HG03159 (cell line): ENCODE measurements at regions not wholly inside any gene's neighbourhood (a gene's known extent, or its start where the extent isn't known, plus 50 kb on each side); places are given as distances from the start of the nearest gene placed in this dataset.
A peak's percentile ranks its signal among the peaks of the same experiment; 100 is the strongest.

Source experiments
- ATAC-seq: cut with Tn5 transposase; IDR thresholded peaks from one replicate; pipeline ENCODE4 v1.9.1; 2021; ENCODE audit warnings: mild to moderate bottlenecking, moderate library complexity; ENCODE audit not compliant: unreplicated experiment

DNA sequence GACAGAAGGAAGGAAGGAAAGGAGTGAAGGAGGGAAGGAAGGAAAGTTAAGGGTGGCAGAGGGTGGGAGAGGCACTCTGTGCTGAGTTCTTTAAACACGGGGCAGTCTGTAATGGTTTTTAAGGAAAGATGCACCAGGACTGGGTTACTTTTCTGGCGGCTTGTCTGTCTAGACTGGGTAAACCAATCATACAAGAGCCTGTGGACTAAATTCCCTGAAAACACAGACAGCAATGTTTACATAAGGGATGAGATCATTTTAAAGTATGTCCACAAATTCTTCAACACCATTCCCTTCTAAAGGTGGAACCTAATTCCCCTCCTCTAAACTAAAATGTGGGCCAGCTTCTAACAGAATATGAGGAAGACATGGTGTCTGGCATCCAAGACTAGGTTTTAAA, 235.5 kb upstream of the IGF1R start:
- ATAC-seq, result no peak

- no peak for ATAC-seq
Observed at GRCh38 chr15:98413933-98414546, 234.3 kb upstream of the IGF1R start.

GRCh38 chr15:98416222-98416855, 232.0 kb upstream of the IGF1R start:
- no peak for ATAC-seq

DNA sequence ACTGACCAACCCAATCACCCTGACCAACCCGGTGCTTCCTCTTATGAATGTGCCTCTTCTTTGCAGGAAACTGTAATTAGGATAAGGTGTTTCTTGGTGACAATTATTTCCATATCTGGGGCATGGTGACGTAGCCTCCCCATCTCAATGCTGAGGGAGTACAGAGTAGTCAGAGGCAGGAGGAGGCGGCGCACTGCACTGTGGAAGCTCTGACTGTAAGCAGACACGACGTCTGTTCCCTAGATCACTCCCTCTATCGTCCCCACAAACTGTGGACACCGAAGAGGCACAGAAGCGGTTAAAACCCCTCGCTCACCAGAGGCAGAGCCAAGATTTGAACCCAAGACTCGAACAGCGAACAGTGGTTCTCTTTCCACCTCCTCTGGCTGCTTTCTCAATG, 231.0 kb upstream of the IGF1R start:
- no peak for ATAC-seq

DNA sequence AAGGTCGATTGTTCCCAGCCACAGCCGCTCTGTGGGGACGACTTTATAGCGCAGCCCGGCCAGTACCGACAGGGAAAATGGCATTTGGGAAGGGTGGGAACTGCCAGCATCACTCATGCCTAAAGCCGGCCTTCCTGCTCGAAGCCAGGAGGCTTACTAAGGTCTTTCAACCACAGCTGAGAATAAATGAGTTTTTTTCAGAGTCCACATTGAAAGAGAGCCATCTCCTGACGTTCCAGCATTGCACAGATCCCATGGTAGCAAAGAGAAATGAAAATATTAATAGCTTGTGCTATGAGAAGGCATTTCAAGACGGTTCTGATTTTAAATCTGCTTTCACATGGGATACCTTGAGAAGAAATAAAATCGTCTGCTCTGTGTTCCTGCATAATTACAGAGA, 230.2 kb upstream of the IGF1R start:
- ATAC-seq, result no peak

DNA sequence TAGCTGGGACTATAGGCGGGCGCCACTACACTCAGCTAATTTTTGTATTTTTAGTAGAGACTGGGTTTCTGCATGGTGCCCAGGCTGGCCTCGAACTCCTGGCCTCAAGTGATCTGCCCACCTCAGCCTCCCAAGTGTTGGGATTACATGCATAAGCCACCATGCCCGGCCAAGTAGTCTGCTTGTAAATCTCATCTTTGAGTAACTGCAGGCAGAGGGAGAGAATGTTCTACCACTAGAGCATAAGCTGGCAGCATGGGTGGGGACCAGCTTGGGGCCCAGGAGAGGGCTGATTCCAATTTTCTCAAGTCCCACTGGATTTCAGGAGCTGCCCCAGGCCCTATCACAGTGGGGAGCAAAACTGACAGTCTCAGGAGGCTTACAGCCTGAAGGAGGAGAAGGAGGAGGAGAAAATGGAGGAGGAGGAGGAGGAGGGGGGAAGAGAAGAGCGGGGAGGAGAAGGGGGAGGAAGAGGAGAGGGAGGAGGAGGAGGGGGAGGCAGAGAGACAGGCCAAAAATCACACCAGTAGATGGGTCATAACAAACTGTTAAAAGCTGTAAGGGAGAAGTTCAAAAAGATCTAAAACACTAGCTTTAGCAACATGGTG, 229.1 kb upstream of the IGF1R start:
- ATAC-seq, result no peak

DNA sequence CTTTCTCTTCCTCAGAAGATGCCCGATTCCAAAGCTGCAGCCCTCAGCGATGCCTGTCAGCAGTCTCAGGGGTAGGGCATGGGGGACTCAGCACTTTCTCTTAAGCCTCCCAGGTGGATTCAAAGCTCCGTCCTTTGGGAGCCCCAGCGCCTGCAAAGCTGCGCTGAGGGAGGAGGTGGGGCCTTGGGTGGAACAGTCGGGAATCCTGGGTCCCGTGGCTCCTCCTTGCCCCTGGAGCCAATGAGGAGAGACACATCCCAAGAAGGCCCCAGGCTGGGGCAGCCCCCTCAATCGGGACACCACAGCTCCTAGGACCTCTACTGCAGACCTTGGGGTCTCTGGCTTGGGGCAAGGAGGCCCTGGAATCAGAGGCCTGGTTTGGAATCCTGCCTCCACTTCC, 227.5 kb upstream of the IGF1R start:
- ATAC-seq, result no peak

GRCh38 chr15:98421419-98422129, 226.8 kb upstream of the IGF1R start:
- peak; percentile 86 for ATAC-seq

- ATAC-seq, result no peak
Observed at GRCh38 chr15:98422130-98422478, 226.2 kb upstream of the IGF1R start.

DNA sequence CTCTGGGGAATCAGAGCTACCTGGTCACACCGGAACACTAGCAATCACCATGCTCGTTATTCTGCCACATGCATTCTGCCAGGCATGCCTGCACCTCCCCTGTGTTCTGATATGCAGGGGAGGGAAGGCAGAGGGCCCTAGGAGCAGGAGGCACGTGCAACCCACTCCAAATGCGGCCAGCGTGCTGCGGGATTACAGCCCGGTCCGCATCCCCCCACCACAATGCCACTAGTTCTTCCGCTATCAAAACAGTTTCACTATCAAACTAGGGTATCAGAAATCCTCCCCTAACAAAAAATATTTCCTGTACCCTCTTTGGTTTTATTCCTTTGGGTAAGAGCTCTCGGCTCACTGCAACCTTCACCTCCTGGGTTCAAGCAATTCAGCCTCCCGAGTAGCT, 223.2 kb upstream of the IGF1R start:
- ATAC-seq, result no peak

GRCh38 chr15:98427321-98427720, 221.0 kb upstream of the IGF1R start:
- no peak for ATAC-seq

GRCh38 chr15:98428253-98428989, 219.9 kb upstream of the IGF1R start:
- ATAC-seq, result peak; percentile 87

- no peak for ATAC-seq
Observed at GRCh38 chr15:98431171-98431570, 217.2 kb upstream of the IGF1R start.

GRCh38 chr15:98433346-98433745, 215.0 kb upstream of the IGF1R start:
- no peak for ATAC-seq

DNA sequence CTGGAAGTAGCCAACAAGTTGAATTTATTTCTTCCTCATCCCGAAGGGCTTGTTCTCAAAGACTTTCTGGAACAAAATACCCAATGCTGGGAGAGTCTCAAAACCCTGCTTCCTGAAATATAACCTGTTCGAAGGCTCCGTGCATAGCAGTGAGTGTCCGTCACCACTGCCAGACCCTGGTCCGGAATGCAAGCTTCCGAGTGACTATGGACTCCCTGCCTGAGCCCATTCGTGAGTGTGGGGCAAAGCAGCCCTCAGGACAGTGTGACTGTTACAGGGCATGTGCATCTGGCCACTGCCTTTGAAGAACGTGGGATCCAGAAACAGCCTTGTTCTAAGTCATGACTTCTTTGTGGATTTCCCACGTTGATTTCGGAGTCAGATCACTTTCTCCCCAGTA, 214.5 kb upstream of the IGF1R start:
- no peak for ATAC-seq

DNA sequence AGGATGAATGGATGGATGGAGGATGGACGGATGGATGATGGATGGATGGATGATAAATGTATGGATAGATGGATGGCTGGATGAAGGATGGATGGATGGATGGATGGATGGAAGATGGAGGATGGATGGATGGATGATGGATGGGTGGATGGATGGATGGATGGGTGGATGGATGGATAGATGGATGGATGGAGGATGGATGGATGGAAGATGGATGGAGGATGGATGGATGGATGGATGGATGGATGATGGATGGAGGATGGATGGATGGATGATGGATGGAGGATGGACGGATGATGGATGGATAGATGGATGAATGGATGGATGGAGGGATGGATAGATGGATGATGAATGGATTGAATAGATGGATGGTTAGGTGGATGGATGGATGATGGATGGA, 210.6 kb upstream of the IGF1R start:
- no peak for ATAC-seq

- no peak for ATAC-seq
Observed at GRCh38 chr15:98438326-98438725, 210.0 kb upstream of the IGF1R start.

GRCh38 chr15:98438907-98439306, 209.4 kb upstream of the IGF1R start:
- ATAC-seq, result no peak

DNA sequence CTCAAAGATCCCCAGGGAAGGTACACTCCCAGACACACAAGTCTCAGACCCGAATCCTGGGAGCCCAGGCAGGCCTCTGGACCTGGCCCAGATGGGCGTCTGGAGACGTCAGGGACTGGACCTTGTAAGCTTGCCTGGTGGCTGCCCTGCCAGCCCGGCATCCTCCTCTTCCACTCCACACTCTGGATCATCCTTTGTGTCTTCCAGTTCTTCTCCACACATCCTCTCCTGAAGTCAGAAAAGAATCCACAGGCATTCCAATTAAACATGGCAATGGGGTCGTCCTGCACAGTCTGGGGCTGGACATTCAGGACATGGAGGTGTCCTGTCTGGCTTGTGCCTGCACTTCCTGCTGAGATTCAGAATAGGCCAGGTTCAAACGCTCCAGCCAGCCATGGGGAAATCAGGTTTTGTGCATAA, 208.8 kb upstream of the IGF1R start:
- no peak for ATAC-seq

- peak; percentile 51 for ATAC-seq
Observed at GRCh38 chr15:98440917-98441316, 207.4 kb upstream of the IGF1R start.

- ATAC-seq, result no peak
Observed at GRCh38 chr15:98441599-98441998, 206.7 kb upstream of the IGF1R start.
